ENCODE measurements at regions not wholly inside any gene's neighbourhood (a gene's known extent, or its start where the extent isn't known, plus 50 kb on each side); places are given as distances from the start of the nearest gene placed in this dataset.

- Histone ChIP-seq H3K79me2 (ENCODE audit: low read depth) (no peaks in the 10 kb centered on the region), H3K27me3 (ENCODE audit: insufficient read depth, low read depth) (no peaks in the 10 kb centered on the region), H3K4me1 (replicated peaks; ENCODE audit: insufficient read depth) (no peaks in the 10 kb centered on the region), H2AFZ (no peak overlapping the region), H3K4me2 (no peak overlapping the region), H3K36me3 (ENCODE audit: low read depth) (no peaks in the 10 kb centered on the region), H3K9me2 (ENCODE audit: insufficient read depth) (0 out of 2 replicates have a peak, but pooled peaks cover 6% of the 10 kb centered on the region), H4K20me1 (ENCODE audit: insufficient read depth) (no peaks in the 10 kb centered on the region), H3K27ac (no peak overlapping the region), H3F3A (ENCODE audit: insufficient read depth, low read depth) (no peaks in the 10 kb centered on the region), H3K4me3 (no peak overlapping the region), H3K9me3 (ENCODE audit: insufficient read depth, low read depth) (0 out of 2 replicates have a peak, but pooled peaks cover 3% of the 10 kb centered on the region)
- ChIA-PET POLR2A (ENCODE audit: unreplicated experiment) (no interaction called here), CTCF (no interaction called here)
- BruUV-seq (replicated peaks) = no TSS peak
- intact Hi-C loops (cut with micrococcal nuclease; ENCODE audit: unreplicated experiment) = no loop called here
- no peak for DNase-seq
- TF ChIP-seq, protein P1, sequence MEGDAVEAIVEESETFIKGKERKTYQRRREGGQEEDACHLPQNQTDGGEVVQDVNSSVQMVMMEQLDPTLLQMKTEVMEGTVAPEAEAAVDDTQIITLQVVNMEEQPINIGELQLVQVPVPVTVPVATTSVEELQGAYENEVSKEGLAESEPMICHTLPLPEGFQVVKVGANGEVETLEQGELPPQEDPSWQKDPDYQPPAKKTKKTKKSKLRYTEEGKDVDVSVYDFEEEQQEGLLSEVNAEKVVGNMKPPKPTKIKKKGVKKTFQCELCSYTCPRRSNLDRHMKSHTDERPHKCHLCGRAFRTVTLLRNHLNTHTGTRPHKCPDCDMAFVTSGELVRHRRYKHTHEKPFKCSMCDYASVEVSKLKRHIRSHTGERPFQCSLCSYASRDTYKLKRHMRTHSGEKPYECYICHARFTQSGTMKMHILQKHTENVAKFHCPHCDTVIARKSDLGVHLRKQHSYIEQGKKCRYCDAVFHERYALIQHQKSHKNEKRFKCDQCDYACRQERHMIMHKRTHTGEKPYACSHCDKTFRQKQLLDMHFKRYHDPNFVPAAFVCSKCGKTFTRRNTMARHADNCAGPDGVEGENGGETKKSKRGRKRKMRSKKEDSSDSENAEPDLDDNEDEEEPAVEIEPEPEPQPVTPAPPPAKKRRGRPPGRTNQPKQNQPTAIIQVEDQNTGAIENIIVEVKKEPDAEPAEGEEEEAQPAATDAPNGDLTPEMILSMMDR (conservative IDR thresholded peaks at IDR 0.05) = no peak
- no peak for TF ChIP-seq EZH2 (IDR thresholded peaks at IDR 0.05; ENCODE audit: low read depth)
Measured at GRCh38 chr1:72827278-72827677, 544.9 kb upstream of the NEGR1 start.

DNA sequence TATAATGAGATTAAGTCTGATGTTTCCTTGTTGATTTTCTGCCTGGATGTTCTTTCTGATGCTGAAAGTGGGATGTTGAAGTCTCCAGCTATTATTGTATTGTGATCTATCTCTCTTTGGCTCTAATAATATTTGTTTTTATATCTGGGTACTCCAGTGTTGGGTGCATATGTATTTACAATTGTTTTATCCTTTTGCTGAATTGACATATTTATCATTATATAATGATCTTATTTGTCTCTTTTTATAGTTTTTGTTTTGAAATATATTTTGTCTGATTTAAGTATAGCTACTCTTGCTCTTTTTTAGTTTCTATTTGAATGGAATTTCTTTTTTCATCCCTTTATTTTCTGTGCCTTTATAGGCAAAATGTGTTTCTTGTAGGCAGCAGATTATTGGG lies 522.2 kb upstream of the NEGR1 start:
- Histone ChIP-seq H3K9me3 (ENCODE audit: insufficient read depth, low read depth) (no peaks in the 10 kb centered on the region; the same call in 1 of the 2 replicates), H3K27me3 (ENCODE audit: insufficient read depth, low read depth) (no peaks in the 10 kb centered on the region), H3K79me2 (ENCODE audit: low read depth) (no peaks in the 10 kb centered on the region), H3K9me2 (ENCODE audit: insufficient read depth) (no peaks in the 10 kb centered on the region), H3K4me1 (replicated peaks; ENCODE audit: insufficient read depth) (no peaks in the 10 kb centered on the region), H4K20me1 (ENCODE audit: insufficient read depth) (no peaks in the 10 kb centered on the region), H3K36me3 (ENCODE audit: low read depth) (no peaks in the 10 kb centered on the region), H3K4me3 (no peak overlapping the region), H2AFZ (no peak overlapping the region), H3K4me2 (no peak overlapping the region), H3F3A (ENCODE audit: insufficient read depth, low read depth) (no peaks in the 10 kb centered on the region), H3K27ac (no peak overlapping the region)
- TF ChIP-seq, protein P1 (conservative IDR thresholded peaks at IDR 0.05) = no peak
- TF ChIP-seq EZH2 (IDR thresholded peaks at IDR 0.05; ENCODE audit: low read depth) = no peak
- BruUV-seq (replicated peaks) = no TSS peak
- POLR2A ChIA-PET (ENCODE audit: unreplicated experiment) = no interaction called here
- DNase-seq = no peak
- intact Hi-C loops (cut with micrococcal nuclease; ENCODE audit: unreplicated experiment) = no loop called here
- CTCF ChIA-PET = no interaction called here

GRCh38 chr1:72781038-72781437 lies 498.7 kb upstream of the NEGR1 start:
- TF ChIP-seq, protein P1 (conservative IDR thresholded peaks at IDR 0.05) = no peak
- TF ChIP-seq EZH2 (IDR thresholded peaks at IDR 0.05; ENCODE audit: low read depth) = no peak
- Histone ChIP-seq H3K27me3 (ENCODE audit: insufficient read depth, low read depth) (no peaks in the 10 kb centered on the region), H3K36me3 (ENCODE audit: low read depth) (no peaks in the 10 kb centered on the region), H4K20me1 (ENCODE audit: insufficient read depth) (no peaks in the 10 kb centered on the region), H3K79me2 (ENCODE audit: low read depth) (no peaks in the 10 kb centered on the region), H3K4me2 (no peak overlapping the region), H3F3A (ENCODE audit: insufficient read depth, low read depth) (no peaks in the 10 kb centered on the region), H3K4me3 (no peak overlapping the region), H3K27ac (no peak overlapping the region), H2AFZ (no peak overlapping the region), H3K9me3 (ENCODE audit: insufficient read depth, low read depth) (no peaks in the 10 kb centered on the region), H3K9me2 (ENCODE audit: insufficient read depth) (no peaks in the 10 kb centered on the region), H3K4me1 (replicated peaks; ENCODE audit: insufficient read depth) (no peaks in the 10 kb centered on the region)
- DNase-seq = no peak
- CTCF ChIA-PET = no interaction called here
- BruUV-seq (replicated peaks) = no TSS peak
- POLR2A ChIA-PET (ENCODE audit: unreplicated experiment) = no interaction called here
- intact Hi-C loops (cut with micrococcal nuclease; ENCODE audit: unreplicated experiment) = no loop called here

All from PC-9 (cell line).